Nephron (organoid): ENCODE measurements at regions not wholly inside any gene's neighbourhood (a gene's known extent, or its start where the extent isn't known, plus 50 kb on each side); places are given as distances from the start of the nearest gene placed in this dataset.
A peak's percentile ranks its signal among the peaks of the same experiment; 100 is the strongest.

ENCODE experiments used
- H3K27ac Mint-ChIP-seq, 3 experiments: 2 replicates each; pipeline ENCODE4 v1.8.0; 2020; ENCODE audit warnings: mixed read lengths in 3 of 3, mild to moderate bottlenecking in 2 of 3, moderate library complexity in 1 of 3
- H3K27me3 Mint-ChIP-seq: 2 replicates; pipeline ENCODE4 v1.8.0; 2021; ENCODE audit warnings: low read depth, mild to moderate bottlenecking, moderate library complexity, mixed read lengths
- H3K36me3 Mint-ChIP-seq: 2 replicates; pipeline ENCODE4 v1.8.0; 2020; ENCODE audit warnings: low read depth, mixed read lengths
- H3K4me1 Mint-ChIP-seq: 2 replicates; pipeline ENCODE4 v1.8.0; 2020; ENCODE audit warnings: mixed read lengths
- H3K4me3 Mint-ChIP-seq, 3 experiments: 2 replicates each; pipeline ENCODE4 v1.8.0; 2020; ENCODE audit warnings: mild to moderate bottlenecking in 3 of 3, mixed read lengths in 3 of 3, moderate library complexity in 2 of 3
- H3K9me3 Mint-ChIP-seq: 2 replicates; pipeline ENCODE4 v1.8.0; 2020; ENCODE audit warnings: mixed read lengths
- TF ChIP-seq, protein P1 (sequence below), 3 experiments: fragments of 200-600 bp; sonication (generic); IDR thresholded peaks; one replicate each; pipeline ENCODE4 v1.5.0; 2021; ENCODE audit warnings: antibody characterized with exemption in 3 of 3; ENCODE audit not compliant: unreplicated experiment in 3 of 3

DNA sequence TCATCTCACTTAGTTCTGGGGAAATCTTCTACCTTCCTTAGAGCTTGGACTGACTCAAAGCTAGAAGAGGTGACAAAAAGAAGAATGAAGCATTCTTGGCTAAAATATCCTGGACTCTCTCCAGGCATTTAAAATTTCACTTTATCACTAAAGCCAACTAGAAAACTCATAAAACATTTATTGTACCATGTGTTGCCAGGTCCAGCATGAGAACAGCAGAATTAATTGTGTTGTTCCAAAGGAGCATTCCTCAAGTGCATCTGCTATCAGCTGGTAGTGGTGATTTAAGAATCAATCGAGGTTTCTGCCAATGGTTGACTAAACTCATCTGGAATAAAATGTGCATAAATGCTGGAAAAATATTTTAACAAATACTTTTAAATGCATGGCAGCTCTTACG, 147.3 kb upstream of the SSTR4 start:
- Mint-ChIP-seq H3K36me3 (no peaks in the 10 kb centered on the region), H3K9me3 (peaks cover 21% of the 10 kb centered on the region), H3K27ac (no peak overlapping the region), H3K27me3 (no peaks in the 10 kb centered on the region), H3K4me3 (no peak overlapping the region), H3K4me1 (peaks cover 7% of the 10 kb centered on the region)
- TF ChIP-seq, protein P1, sequence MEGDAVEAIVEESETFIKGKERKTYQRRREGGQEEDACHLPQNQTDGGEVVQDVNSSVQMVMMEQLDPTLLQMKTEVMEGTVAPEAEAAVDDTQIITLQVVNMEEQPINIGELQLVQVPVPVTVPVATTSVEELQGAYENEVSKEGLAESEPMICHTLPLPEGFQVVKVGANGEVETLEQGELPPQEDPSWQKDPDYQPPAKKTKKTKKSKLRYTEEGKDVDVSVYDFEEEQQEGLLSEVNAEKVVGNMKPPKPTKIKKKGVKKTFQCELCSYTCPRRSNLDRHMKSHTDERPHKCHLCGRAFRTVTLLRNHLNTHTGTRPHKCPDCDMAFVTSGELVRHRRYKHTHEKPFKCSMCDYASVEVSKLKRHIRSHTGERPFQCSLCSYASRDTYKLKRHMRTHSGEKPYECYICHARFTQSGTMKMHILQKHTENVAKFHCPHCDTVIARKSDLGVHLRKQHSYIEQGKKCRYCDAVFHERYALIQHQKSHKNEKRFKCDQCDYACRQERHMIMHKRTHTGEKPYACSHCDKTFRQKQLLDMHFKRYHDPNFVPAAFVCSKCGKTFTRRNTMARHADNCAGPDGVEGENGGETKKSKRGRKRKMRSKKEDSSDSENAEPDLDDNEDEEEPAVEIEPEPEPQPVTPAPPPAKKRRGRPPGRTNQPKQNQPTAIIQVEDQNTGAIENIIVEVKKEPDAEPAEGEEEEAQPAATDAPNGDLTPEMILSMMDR (IDR thresholded peaks at IDR 0.05; ENCODE audit: unreplicated experiment in 3 of 3) = no peak

DNA sequence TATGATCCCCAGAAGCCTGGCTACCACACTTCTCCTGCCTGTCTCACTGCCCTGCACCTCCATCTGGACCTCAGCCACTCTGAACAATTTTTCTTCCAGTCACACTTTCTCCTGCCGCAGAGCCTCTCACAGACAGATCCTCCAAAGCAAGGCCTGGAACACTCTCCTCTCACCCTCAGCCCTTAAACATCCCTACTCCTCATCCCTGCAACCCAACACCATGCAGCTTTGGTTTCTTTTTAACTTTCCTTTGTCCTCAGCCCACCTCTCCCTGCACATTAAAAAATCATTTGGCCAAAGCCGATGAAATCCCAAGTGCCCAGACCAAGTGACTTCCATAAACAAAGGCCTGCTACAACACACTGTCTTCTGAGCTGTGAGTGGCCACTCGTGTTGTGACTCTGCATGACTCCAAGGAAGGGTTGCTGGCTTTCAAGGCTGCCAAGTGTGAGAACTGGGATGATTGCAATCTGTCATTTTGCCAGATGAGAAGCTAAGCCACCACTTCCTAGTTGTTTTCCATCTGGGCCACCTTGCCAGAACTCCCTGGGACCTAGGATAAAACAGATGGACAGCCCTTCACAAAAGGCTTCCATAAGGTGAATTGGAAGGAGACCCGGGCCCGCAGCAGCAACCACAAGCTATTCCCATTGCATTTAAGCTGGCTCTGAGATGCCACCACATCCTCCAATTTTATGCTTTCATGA, 144.4 kb upstream of the SSTR4 start:
- Mint-ChIP-seq H3K27me3 (no peaks in the 10 kb centered on the region), H3K27ac (no peak overlapping the region), H3K36me3 (no peaks in the 10 kb centered on the region), H3K4me3 (no peak overlapping the region), H3K9me3 (peaks cover 9% of the 10 kb centered on the region), H3K4me1 (peaks cover 7% of the 10 kb centered on the region)
- TF ChIP-seq, protein P1 (IDR thresholded peaks at IDR 0.05; ENCODE audit: unreplicated experiment in 3 of 3) = no peak

DNA sequence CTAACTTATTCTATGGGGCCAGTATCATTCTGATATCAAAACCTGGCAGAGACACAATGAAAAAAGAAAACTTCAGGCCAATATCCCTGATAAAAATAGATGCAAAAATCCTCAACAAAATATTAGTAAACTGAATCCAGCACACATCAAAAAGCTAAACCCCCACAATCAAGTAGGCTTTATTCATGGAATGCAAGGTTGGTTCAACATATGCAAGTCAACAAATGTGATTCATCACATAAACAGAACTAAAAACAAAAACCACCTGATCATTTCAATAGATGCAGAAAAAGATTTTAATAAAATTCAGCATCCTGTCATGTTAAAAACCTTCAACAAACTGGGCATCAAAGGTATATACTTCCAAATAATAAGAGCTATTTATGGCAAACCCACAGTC, 133.9 kb upstream of the SSTR4 start:
- Mint-ChIP-seq H3K36me3 (no peaks in the 10 kb centered on the region), H3K4me3 (no peak overlapping the region), H3K27me3 (peaks cover 4% of the 10 kb centered on the region), H3K27ac (no peak overlapping the region), H3K4me1 (peaks cover 8% of the 10 kb centered on the region), H3K9me3 (peaks cover 22% of the 10 kb centered on the region)
- TF ChIP-seq, protein P1 (IDR thresholded peaks at IDR 0.05; ENCODE audit: unreplicated experiment in 3 of 3) = no peak

DNA sequence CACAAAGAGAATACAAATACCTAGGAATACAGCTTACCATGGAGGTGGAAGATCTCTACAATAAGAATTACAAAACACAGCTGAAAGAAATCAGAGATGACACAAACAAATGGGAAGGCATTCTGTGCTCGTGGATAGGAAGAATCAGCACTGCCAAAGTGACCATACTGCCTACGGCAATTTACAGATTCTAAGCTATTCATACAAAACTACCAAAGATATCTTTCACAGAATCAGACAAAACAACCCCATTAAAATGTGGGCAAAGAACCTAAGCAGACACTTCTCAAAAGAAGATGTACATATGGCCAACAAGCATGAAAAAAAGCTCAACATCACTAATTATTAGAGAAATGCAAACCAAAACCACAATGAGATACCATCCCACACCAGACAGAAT, 133.2 kb upstream of the SSTR4 start:
- Mint-ChIP-seq H3K9me3 (peaks cover 22% of the 10 kb centered on the region), H3K4me1 (peaks cover 8% of the 10 kb centered on the region), H3K36me3 (no peaks in the 10 kb centered on the region), H3K4me3 (no peak overlapping the region), H3K27me3 (peaks cover 4% of the 10 kb centered on the region), H3K27ac (no peak overlapping the region)
- TF ChIP-seq, protein P1 (IDR thresholded peaks at IDR 0.05; ENCODE audit: unreplicated experiment in 3 of 3) = no peak

DNA sequence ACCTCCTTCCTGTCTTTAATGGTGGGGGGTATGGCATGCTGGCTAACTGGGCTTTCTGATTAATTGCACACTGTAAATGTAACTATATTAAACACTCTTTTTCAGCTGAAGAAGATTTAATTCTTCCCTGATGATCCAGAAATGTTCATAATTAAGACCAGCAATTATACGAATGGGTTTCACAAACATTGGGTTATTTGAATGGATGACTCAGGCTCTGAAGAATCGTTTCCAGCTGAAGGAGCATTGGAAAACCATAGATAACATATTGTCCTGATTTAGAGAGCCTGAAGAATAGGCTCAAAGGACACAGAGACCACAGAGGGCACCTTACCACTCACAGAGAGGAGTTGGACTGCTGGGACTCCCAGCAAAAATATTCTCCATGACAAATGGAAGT, 130.7 kb upstream of the SSTR4 start:
- Mint-ChIP-seq H3K36me3 (no peaks in the 10 kb centered on the region), H3K4me1 (peaks cover 8% of the 10 kb centered on the region), H3K9me3 (peaks cover 21% of the 10 kb centered on the region), H3K27me3 (no peaks in the 10 kb centered on the region), H3K4me3 (no peak overlapping the region), H3K27ac (no peak overlapping the region)
- TF ChIP-seq, protein P1 (IDR thresholded peaks at IDR 0.05; ENCODE audit: unreplicated experiment in 3 of 3) = no peak

DNA sequence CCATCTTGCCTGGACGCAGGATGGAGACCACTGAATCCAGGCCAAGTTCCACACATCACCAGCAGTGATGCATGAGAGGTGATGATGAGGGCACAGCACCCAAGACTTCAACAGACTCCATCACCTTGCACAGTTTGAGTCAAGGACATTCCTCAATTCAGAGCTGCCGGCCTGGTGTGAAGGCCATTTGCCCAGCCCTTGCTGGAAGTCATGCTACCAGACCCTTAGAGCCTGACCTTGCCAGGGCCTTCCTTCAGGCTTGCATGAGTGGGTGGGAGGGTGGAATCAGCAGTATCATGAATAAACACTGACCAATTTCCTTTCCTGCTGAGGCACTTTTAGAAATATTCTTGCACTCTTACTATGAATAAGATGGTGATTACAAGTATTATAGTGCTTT, 130.2 kb upstream of the SSTR4 start:
- Mint-ChIP-seq H3K36me3 (no peaks in the 10 kb centered on the region), H3K4me3 (no peak overlapping the region), H3K27ac (peak overlapping the region in 1 of 3 experiments; percentile 56), H3K9me3 (peaks cover 18% of the 10 kb centered on the region), H3K4me1 (peaks cover 8% of the 10 kb centered on the region), H3K27me3 (no peaks in the 10 kb centered on the region)
- TF ChIP-seq, protein P1 (IDR thresholded peaks at IDR 0.05; ENCODE audit: unreplicated experiment in 3 of 3) = no peak
